Fibroblast of lung (primary cell): ENCODE measurements at regions not wholly inside any gene's neighbourhood (a gene's known extent, or its start where the extent isn't known, plus 50 kb on each side); places are given as distances from the start of the nearest gene placed in this dataset.

Source experiments
- EZH2 ChIP-seq: IDR thresholded peaks from 2 replicates; pipeline ENCODE4 v1.5.1; 2012; ENCODE audit warnings: low read length, control low read depth, mild to moderate bottlenecking; ENCODE audit errors: missing control alignments
- TF ChIP-seq, protein P1 (sequence below), 2 donors: IDR thresholded peaks in 1 of 2; conservative IDR thresholded peaks in 1 of 2; 1 replicate in 1 of 2; 2 replicates in 1 of 2; pipeline ENCODE4 v1.5.1; 2011 to 2012; ENCODE audit warnings: low read length in 2 of 2, control low read depth in 1 of 2, inconsistent platforms in 1 of 2, low read depth in 1 of 2, mild to moderate bottlenecking in 1 of 2

DNA sequence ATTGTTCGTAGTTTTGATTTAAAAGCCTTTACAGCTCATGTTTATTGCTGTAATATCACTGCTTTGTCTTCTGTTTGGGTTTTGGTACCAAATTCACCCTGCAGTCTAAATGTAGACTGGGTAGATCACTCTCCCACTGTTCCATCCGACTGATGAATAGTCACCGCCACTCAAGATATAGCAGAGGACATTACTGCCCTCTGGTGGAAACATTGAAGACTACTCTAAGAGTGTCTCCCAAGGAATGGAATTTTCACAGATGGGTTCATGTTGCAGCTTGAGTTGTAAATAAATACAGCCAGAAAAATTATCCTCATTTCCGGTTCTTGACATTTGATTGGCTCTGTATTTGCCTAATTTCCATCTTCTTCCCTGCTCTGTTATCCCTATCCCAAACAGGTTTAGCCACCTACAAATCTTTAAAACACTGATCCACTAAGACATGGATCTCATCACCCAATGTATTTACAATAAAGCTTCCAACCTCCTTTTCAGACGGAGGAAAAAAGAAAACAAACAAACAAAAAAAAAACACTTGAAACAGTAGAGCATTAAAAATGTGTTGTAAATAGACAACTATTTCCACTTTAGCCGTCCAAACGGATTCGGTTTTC, 198.3 kb upstream of the CPNE8 start:
- TF ChIP-seq, protein P1, sequence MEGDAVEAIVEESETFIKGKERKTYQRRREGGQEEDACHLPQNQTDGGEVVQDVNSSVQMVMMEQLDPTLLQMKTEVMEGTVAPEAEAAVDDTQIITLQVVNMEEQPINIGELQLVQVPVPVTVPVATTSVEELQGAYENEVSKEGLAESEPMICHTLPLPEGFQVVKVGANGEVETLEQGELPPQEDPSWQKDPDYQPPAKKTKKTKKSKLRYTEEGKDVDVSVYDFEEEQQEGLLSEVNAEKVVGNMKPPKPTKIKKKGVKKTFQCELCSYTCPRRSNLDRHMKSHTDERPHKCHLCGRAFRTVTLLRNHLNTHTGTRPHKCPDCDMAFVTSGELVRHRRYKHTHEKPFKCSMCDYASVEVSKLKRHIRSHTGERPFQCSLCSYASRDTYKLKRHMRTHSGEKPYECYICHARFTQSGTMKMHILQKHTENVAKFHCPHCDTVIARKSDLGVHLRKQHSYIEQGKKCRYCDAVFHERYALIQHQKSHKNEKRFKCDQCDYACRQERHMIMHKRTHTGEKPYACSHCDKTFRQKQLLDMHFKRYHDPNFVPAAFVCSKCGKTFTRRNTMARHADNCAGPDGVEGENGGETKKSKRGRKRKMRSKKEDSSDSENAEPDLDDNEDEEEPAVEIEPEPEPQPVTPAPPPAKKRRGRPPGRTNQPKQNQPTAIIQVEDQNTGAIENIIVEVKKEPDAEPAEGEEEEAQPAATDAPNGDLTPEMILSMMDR (conservative IDR thresholded peaks at IDR 0.05 in 1 of 2, IDR thresholded peaks at IDR 0.05 in 1 of 2; ENCODE audit: low read depth in 1 of 2, low read length in 2 of 2): peak; percentile 29 to 61
- no peak for TF ChIP-seq EZH2
